ENCODE measurements at regions not wholly inside any gene's neighbourhood (a gene's known extent, or its start where the extent isn't known, plus 50 kb on each side); places are given as distances from the start of the nearest gene placed in this dataset.

GRCh38 chr4:74667438-74667837 is 126.9 kb downstream of the BTC start:
- DNase-seq (no peak), ATAC-seq (no peak)
- peaks cover 24% of the 10 kb centered on the region for H3K27me3 Mint-ChIP-seq
- H3K4me1 Mint-ChIP-seq, result no peaks in the 10 kb centered on the region
- no peak overlapping the region for H3K27ac Mint-ChIP-seq
- no peak overlapping the region for H3K4me3 Mint-ChIP-seq
- H3K9me3 Mint-ChIP-seq, result no peaks in the 10 kb centered on the region

- Mint-ChIP-seq H3K27me3 (peaks cover 27% of the 10 kb centered on the region), H3K9me3 (no peaks in the 10 kb centered on the region), H3K4me1 (no peaks in the 10 kb centered on the region), H3K4me3 (no peak overlapping the region), H3K27ac (no peak overlapping the region)
- ATAC-seq (no peak), DNase-seq (no peak)
Observed at GRCh38 chr4:74667944-74668343, 126.4 kb downstream of the BTC start.

GRCh38 chr4:74669702-74670101 is 124.6 kb downstream of the BTC start:
- H3K4me3 Mint-ChIP-seq, result no peak overlapping the region
- no peak overlapping the region for H3K27ac Mint-ChIP-seq
- H3K27me3 Mint-ChIP-seq, result peaks cover 28% of the 10 kb centered on the region
- no peaks in the 10 kb centered on the region for H3K9me3 Mint-ChIP-seq
- DNase-seq, result no peak
- ATAC-seq, result no peak
- no peaks in the 10 kb centered on the region for H3K4me1 Mint-ChIP-seq

GRCh38 chr4:74670583-74670982 is 123.7 kb downstream of the BTC start:
- Mint-ChIP-seq H3K4me1 (peaks cover 3% of the 10 kb centered on the region), H3K27me3 (peaks cover 26% of the 10 kb centered on the region), H3K9me3 (no peaks in the 10 kb centered on the region), H3K27ac (no peak overlapping the region), H3K4me3 (no peak overlapping the region)
- ATAC-seq (no peak), DNase-seq (no peak)

GRCh38 chr4:74671080-74671698 is 123.1 kb downstream of the BTC start:
- ATAC-seq (peak; percentile 82), DNase-seq (peak; percentile 40 to 49)
- H3K9me3 Mint-ChIP-seq, result no peaks in the 10 kb centered on the region
- H3K27me3 Mint-ChIP-seq, result peaks cover 26% of the 10 kb centered on the region
- no peak overlapping the region for H3K27ac Mint-ChIP-seq
- H3K4me1 Mint-ChIP-seq, result peaks cover 6% of the 10 kb centered on the region
- H3K4me3 Mint-ChIP-seq, result no peak overlapping the region

- DNase-seq, result no peak
- Mint-ChIP-seq H3K4me1 (peaks cover 6% of the 10 kb centered on the region), H3K27me3 (peaks cover 25% of the 10 kb centered on the region), H3K4me3 (no peak overlapping the region), H3K27ac (no peak overlapping the region), H3K9me3 (no peaks in the 10 kb centered on the region)
- ATAC-seq, result peak; percentile 40
Observed at GRCh38 chr4:74674750-74675149, 119.6 kb downstream of the BTC start.

GRCh38 chr4:74675673-74676279 is 118.5 kb downstream of the BTC start:
- ATAC-seq (peak; percentile 68), DNase-seq (peak in 1 of 2 donors; percentile 11)

GRCh38 chr4:74682567-74683359 is 111.6 kb downstream of the BTC start:
- Mint-ChIP-seq H3K4me3 (no peak overlapping the region), H3K9me3 (no peaks in the 10 kb centered on the region), H3K27ac (no peak overlapping the region), H3K27me3 (peaks cover 30% of the 10 kb centered on the region), H3K4me1 (no peaks in the 10 kb centered on the region)
- DNase-seq (no peak), ATAC-seq (no peak)

More at GRCh38 chr4:74675673-74676279, 118.5 kb downstream of the BTC start:
- Mint-ChIP-seq H3K27ac (no peak overlapping the region), H3K27me3 (peaks cover 25% of the 10 kb centered on the region), H3K4me3 (no peak overlapping the region), H3K9me3 (no peaks in the 10 kb centered on the region), H3K4me1 (peaks cover 6% of the 10 kb centered on the region)

- H3K27ac Mint-ChIP-seq, result no peak overlapping the region
- no peaks in the 10 kb centered on the region for H3K4me1 Mint-ChIP-seq
- DNase-seq, result no peak
- H3K9me3 Mint-ChIP-seq, result no peaks in the 10 kb centered on the region
- no peak overlapping the region for H3K4me3 Mint-ChIP-seq
- peaks cover 14% of the 10 kb centered on the region for H3K27me3 Mint-ChIP-seq
- ATAC-seq, result no peak
Observed at GRCh38 chr4:74692972-74693371, 101.4 kb downstream of the BTC start.
